ENCODE measurements at regions not wholly inside any gene's neighbourhood (a gene's known extent, or its start where the extent isn't known, plus 50 kb on each side); places are given as distances from the start of the nearest gene placed in this dataset.

- Mint-ChIP-seq H3K9me3 (ENCODE audit: low read depth) (peaks cover 15% of the 10 kb centered on the region), H3K27ac (no peak overlapping the region), H3K4me3 (no peak overlapping the region), H3K27me3 (no peaks in the 10 kb centered on the region), H3K4me1 (no peaks in the 10 kb centered on the region), H3K36me3 (no peaks in the 10 kb centered on the region)
- ATAC-seq: no peak
- no peak for DNase-seq
- CTCF ChIA-PET: no interaction called here
Measured at GRCh38 chr6:145442110-145442509, 293.2 kb downstream of the EPM2A start.

- no peaks in the 10 kb centered on the region for H3K27me3 Mint-ChIP-seq
- H3K4me1 Mint-ChIP-seq: no peaks in the 10 kb centered on the region
- peaks cover 15% of the 10 kb centered on the region for H3K9me3 Mint-ChIP-seq (ENCODE audit: low read depth)
- DNase-seq (no peak), ATAC-seq (no peak)
- no peaks in the 10 kb centered on the region for H3K36me3 Mint-ChIP-seq
- CTCF ChIA-PET: no interaction called here
- no peak overlapping the region for H3K4me3 Mint-ChIP-seq
- no peak overlapping the region for H3K27ac Mint-ChIP-seq
Measured at GRCh38 chr6:145445674-145446073, 289.6 kb downstream of the EPM2A start.

- Mint-ChIP-seq H3K4me3 (no peak overlapping the region), H3K27ac (no peak overlapping the region), H3K36me3 (no peaks in the 10 kb centered on the region), H3K27me3 (no peaks in the 10 kb centered on the region), H3K4me1 (no peaks in the 10 kb centered on the region), H3K9me3 (ENCODE audit: low read depth) (peaks cover 7% of the 10 kb centered on the region)
- DNase-seq: no peak
- no peak for ATAC-seq
- CTCF ChIA-PET: no interaction called here
Measured at GRCh38 chr6:145451029-145451428, 284.3 kb downstream of the EPM2A start.

- ATAC-seq (no peak), DNase-seq (no peak)
- H3K9me3 Mint-ChIP-seq (ENCODE audit: low read depth): no peaks in the 10 kb centered on the region
- CTCF ChIA-PET: interaction anchor here (1.0 kb wide), 1 partner anchor 180 kb away, joined by 3 read pairs; no protein-coding TSS in a partner anchor
- no peaks in the 10 kb centered on the region for H3K27me3 Mint-ChIP-seq
- H3K4me1 Mint-ChIP-seq: no peaks in the 10 kb centered on the region
- H3K27ac Mint-ChIP-seq: no peak overlapping the region
- no peaks in the 10 kb centered on the region for H3K36me3 Mint-ChIP-seq
- H3K4me3 Mint-ChIP-seq: no peak overlapping the region
Measured at GRCh38 chr6:145453376-145453775, 281.9 kb downstream of the EPM2A start.

GRCh38 chr6:145454006-145454405, 281.3 kb downstream of the EPM2A start:
- H3K4me1 Mint-ChIP-seq: no peaks in the 10 kb centered on the region
- CTCF ChIA-PET: interaction anchor here (1.0 kb wide), 1 partner anchor 180 kb away, joined by 3 read pairs; no protein-coding TSS in a partner anchor
- no peak overlapping the region for H3K4me3 Mint-ChIP-seq
- H3K27me3 Mint-ChIP-seq: no peaks in the 10 kb centered on the region
- H3K9me3 Mint-ChIP-seq (ENCODE audit: low read depth): no peaks in the 10 kb centered on the region
- no peaks in the 10 kb centered on the region for H3K36me3 Mint-ChIP-seq
- no peak for ATAC-seq
- no peak for DNase-seq
- no peak overlapping the region for H3K27ac Mint-ChIP-seq

- Mint-ChIP-seq H3K36me3 (no peaks in the 10 kb centered on the region), H3K9me3 (ENCODE audit: low read depth) (no peaks in the 10 kb centered on the region), H3K4me1 (no peaks in the 10 kb centered on the region), H3K27me3 (no peaks in the 10 kb centered on the region), H3K27ac (no peak overlapping the region), H3K4me3 (no peak overlapping the region)
- no peak for ATAC-seq
- CTCF ChIA-PET: interaction anchor here (0.7 kb wide), 1 partner anchor 8 kb away, joined by 3 read pairs; no protein-coding TSS in a partner anchor
- DNase-seq: no peak
Measured at GRCh38 chr6:145457556-145457955, 277.8 kb downstream of the EPM2A start.

GRCh38 chr6:145468534-145468933, 266.8 kb downstream of the EPM2A start:
- Mint-ChIP-seq H3K4me3 (no peak overlapping the region), H3K9me3 (ENCODE audit: low read depth) (peaks cover 2% of the 10 kb centered on the region), H3K36me3 (no peaks in the 10 kb centered on the region), H3K4me1 (no peaks in the 10 kb centered on the region), H3K27me3 (no peaks in the 10 kb centered on the region), H3K27ac (no peak overlapping the region)
- no peak for DNase-seq
- CTCF ChIA-PET: no interaction called here
- ATAC-seq: no peak

GRCh38 chr6:145469021-145469420, 266.3 kb downstream of the EPM2A start:
- CTCF ChIA-PET: no interaction called here

GRCh38 chr6:145475794-145476396, 259.4 kb downstream of the EPM2A start:
- ATAC-seq (no peak), DNase-seq (no peak)
- H3K9me3 Mint-ChIP-seq (ENCODE audit: low read depth): peaks cover 3% of the 10 kb centered on the region
- no peaks in the 10 kb centered on the region for H3K27me3 Mint-ChIP-seq
- H3K4me3 Mint-ChIP-seq: no peak overlapping the region
- no peaks in the 10 kb centered on the region for H3K36me3 Mint-ChIP-seq
- H3K27ac Mint-ChIP-seq: no peak overlapping the region
- CTCF ChIA-PET: no interaction called here
- no peaks in the 10 kb centered on the region for H3K4me1 Mint-ChIP-seq

More at GRCh38 chr6:145469021-145469420, 266.3 kb downstream of the EPM2A start:
- Mint-ChIP-seq H3K9me3 (ENCODE audit: low read depth) (peaks cover 2% of the 10 kb centered on the region), H3K36me3 (no peaks in the 10 kb centered on the region), H3K27ac (no peak overlapping the region), H3K4me1 (no peaks in the 10 kb centered on the region), H3K27me3 (no peaks in the 10 kb centered on the region), H3K4me3 (no peak overlapping the region)
- no peak for ATAC-seq
- DNase-seq: no peak

- Mint-ChIP-seq H3K9me3 (ENCODE audit: low read depth) (peaks cover 2% of the 10 kb centered on the region), H3K4me1 (no peaks in the 10 kb centered on the region), H3K27me3 (no peaks in the 10 kb centered on the region), H3K36me3 (no peaks in the 10 kb centered on the region), H3K4me3 (no peak overlapping the region), H3K27ac (no peak overlapping the region)
- CTCF ChIA-PET: no interaction called here
- DNase-seq (no peak), ATAC-seq (no peak)
Measured at GRCh38 chr6:145480024-145480423, 255.3 kb downstream of the EPM2A start.

- Mint-ChIP-seq H3K36me3 (no peaks in the 10 kb centered on the region), H3K27ac (no peak overlapping the region), H3K4me3 (no peak overlapping the region), H3K27me3 (no peaks in the 10 kb centered on the region), H3K9me3 (ENCODE audit: low read depth) (no peaks in the 10 kb centered on the region), H3K4me1 (no peaks in the 10 kb centered on the region)
- CTCF ChIA-PET: interaction anchor here (1.2 kb wide), 1 partner anchor 14 kb away, joined by 3 read pairs; no protein-coding TSS in a partner anchor
- no peak for ATAC-seq
- DNase-seq: no peak
Measured at GRCh38 chr6:145483191-145483996, 251.9 kb downstream of the EPM2A start.

- no peaks in the 10 kb centered on the region for H3K36me3 Mint-ChIP-seq
- no peak for ATAC-seq
- CTCF ChIA-PET: no interaction called here
- H3K27ac Mint-ChIP-seq: no peak overlapping the region
- no peaks in the 10 kb centered on the region for H3K9me3 Mint-ChIP-seq (ENCODE audit: low read depth)
- H3K4me1 Mint-ChIP-seq: no peaks in the 10 kb centered on the region
- H3K4me3 Mint-ChIP-seq: no peak overlapping the region
- DNase-seq: no peak
- no peaks in the 10 kb centered on the region for H3K27me3 Mint-ChIP-seq
Measured at GRCh38 chr6:145485288-145485687, 250.0 kb downstream of the EPM2A start.

- Mint-ChIP-seq H3K36me3 (no peaks in the 10 kb centered on the region), H3K27me3 (no peaks in the 10 kb centered on the region), H3K27ac (no peak overlapping the region), H3K4me1 (no peaks in the 10 kb centered on the region), H3K4me3 (no peak overlapping the region), H3K9me3 (ENCODE audit: low read depth) (no peaks in the 10 kb centered on the region)
- CTCF ChIA-PET: no interaction called here
- ATAC-seq: no peak
- no peak for DNase-seq
Measured at GRCh38 chr6:145486306-145486705, 249.0 kb downstream of the EPM2A start.

GRCh38 chr6:145489583-145489982, 245.7 kb downstream of the EPM2A start:
- Mint-ChIP-seq H3K36me3 (no peaks in the 10 kb centered on the region), H3K4me3 (no peak overlapping the region), H3K4me1 (no peaks in the 10 kb centered on the region), H3K27me3 (no peaks in the 10 kb centered on the region), H3K9me3 (ENCODE audit: low read depth) (peaks cover 4% of the 10 kb centered on the region), H3K27ac (no peak overlapping the region)
- ATAC-seq: no peak
- DNase-seq: no peak
- CTCF ChIA-PET: no interaction called here
